NCI-H1436 (cell line): ENCODE measurements at regions not wholly inside any gene's neighbourhood (a gene's known extent, or its start where the extent isn't known, plus 50 kb on each side); places are given as distances from the start of the nearest gene placed in this dataset.
"Not testable (repeated sequence)": the region's sequence is repeated elsewhere in the genome, so short reads cannot be mapped to it uniquely, and the experiment has no call there.

Experiments used
- DNase-seq: peaks from one replicate; lab custom pipeline; 2025; lab: John Stamatoyannopoulos, UW

DNA sequence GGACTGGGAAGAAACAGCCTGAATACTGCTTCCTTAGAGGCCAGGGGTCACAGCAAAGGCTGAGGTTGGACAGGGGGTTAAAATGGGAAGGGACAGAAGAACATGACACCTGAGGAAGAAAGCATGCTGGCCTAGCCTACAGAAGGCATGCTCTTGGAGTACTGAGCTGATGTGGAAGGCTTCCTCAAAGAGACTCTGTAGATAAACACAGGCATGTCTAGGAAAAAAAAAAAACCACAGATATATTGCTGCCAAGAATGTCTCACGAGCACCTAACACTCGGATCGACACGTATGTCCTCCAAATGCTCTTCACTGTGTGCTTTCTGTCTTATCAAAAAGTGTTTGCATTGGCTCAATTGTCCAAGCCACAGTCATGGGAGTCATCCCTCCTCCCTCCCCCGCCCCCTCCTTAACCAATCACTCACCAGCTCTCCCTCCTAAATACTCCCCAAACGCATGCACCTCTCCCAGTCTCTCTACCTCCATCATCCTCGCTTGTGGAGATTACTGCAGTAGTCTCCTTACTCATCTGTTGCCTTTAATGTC, 101.1 kb upstream of the LRFN2 start:
- DNase-seq = no peak

GRCh38 chr6:40685862-40686261, 98.7 kb upstream of the LRFN2 start:
- no peak for DNase-seq

- DNase-seq = no peak
Observed at GRCh38 chr6:40681622-40682021, 94.5 kb upstream of the LRFN2 start.

GRCh38 chr6:40678941-40679340, 91.8 kb upstream of the LRFN2 start:
- DNase-seq = no peak

GRCh38 chr6:40674170-40674569, 87.0 kb upstream of the LRFN2 start:
- DNase-seq = no peak

DNA sequence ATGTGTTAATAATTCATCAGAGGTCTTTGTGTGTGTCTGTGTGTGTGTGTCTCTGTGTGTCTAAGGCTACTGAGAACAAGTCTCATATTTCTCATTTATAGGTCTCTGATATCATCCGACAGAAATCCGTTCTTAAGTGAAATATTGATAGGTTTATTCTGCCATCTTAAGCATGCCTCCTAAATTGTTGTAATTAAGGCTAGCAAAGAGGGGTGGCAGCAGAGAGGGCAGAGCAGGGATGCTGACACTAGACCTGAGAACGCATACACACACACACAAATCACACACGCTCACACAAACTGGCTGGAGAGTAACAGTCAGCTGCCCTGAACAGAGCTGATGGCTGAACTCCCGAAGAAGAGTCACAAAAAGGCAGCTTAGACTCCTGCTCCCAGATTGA, 84.9 kb upstream of the LRFN2 start:
- no peak for DNase-seq

- DNase-seq = no peak
Observed at GRCh38 chr6:40671694-40672050, 84.5 kb upstream of the LRFN2 start.

DNA sequence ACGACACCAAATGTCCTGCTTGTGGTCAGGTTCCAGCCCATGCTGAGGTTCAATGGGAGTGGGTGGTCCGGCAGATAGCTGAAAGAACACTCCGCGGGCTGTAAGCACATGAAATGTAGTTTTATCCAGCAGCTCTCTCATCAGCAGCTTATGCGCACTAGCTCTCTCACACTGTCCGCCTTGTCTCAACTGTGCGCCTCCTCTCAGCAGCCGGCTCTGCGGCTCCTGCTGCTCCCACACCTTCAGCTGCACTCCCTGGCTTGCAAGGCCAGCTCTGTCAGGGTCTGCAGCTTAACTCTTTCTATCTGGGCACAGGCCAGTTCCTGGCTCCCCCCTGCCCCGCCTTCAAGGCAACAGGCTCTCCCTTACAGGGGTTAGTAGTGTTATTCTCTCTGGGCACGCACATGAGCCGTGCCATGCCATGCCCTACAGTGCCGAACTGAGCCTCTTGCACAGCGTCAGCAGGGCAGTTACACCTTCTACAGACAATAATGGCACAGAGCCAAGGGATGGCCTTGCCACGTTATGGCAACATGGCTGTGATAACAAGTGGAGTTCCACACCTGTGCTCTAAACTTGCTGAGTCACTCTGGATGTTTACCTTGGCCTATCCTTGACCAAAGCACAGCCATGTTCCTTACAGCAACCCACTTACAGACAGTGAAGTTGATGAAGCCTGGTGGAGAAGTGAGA, 84.0 kb upstream of the LRFN2 start:
- no peak for DNase-seq

DNA sequence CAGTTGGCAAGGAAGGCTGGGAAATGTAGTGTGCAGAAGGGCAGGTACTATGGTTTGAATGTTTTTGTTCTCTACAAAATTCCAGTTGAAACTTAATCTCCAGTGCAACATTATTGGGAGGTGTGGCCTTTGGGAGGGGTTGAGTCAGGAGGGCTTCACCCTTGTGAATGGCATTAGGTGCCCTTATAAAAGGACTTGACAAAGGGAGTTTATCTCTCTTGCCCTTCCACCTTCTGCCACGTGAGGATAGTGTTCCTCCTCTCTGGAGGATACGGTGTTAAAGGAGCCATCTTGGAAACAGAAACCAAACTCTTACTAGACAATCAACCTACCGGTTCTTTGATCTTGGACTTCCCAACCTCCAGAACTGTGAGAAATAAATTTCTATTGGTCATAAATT, 82.2 kb upstream of the LRFN2 start:
- DNase-seq = no peak

DNA sequence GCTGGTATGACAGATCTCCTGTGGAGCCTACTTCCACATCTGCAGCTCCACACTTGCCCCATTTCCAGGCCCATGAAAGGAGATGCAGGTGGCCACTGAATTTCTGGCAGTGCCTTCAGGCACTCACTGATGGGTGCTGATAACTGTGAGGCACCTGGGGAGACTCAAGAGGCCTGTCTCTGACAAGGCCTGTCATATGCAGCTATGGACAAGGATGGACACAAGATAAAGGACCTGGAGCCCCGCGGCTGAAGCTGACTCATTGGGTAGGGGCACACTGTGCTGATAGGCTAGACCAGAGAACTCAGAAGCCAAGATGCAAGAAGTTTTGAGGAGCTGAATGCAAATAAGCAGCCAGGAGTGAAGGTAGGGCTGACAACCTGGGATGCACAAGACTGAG, 81.0 kb upstream of the LRFN2 start:
- DNase-seq = no peak

- no peak for DNase-seq
Observed at GRCh38 chr6:40666530-40666929, 79.4 kb upstream of the LRFN2 start.

DNA sequence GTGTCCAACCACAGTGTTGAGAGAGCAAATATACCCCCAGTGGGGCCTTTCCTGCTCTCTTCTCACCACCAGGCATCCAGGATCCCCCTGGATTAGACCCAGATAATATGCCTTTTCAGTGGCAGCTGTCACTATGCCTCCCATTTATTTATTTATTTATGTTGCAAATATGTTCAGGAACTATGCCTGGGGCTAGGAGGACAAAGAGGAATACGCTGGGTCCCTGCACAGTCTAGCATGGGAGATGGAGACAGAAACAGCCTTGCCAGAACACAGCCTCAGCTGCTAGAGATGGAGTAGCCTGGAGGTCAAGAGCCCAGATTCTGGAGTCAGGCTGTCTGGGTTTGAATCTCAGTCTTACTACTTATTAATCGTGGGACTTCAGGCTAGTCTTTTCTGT, 74.6 kb upstream of the LRFN2 start:
- DNase-seq = no peak

- DNase-seq = not testable (repeated sequence)
Observed at GRCh38 chr6:40656772-40657171, 69.6 kb upstream of the LRFN2 start.

DNA sequence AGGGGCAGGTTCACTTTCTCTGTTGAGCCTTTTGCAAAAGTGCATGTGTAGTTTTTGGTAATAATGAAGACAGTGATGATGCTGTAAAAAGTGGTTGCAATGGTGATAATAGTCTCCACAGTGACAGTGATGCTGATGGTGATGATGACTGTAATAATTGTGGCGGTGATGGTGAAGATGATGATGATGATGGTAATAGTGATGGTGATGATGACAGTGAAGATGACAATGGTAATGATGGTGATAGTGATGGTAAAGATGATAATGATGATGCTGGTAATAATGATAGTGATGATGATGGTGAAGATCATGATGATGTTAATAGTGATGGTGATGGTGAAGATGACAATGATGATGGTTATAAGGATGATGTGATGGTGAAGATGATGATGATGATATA, 67.7 kb upstream of the LRFN2 start:
- DNase-seq = no peak

DNA sequence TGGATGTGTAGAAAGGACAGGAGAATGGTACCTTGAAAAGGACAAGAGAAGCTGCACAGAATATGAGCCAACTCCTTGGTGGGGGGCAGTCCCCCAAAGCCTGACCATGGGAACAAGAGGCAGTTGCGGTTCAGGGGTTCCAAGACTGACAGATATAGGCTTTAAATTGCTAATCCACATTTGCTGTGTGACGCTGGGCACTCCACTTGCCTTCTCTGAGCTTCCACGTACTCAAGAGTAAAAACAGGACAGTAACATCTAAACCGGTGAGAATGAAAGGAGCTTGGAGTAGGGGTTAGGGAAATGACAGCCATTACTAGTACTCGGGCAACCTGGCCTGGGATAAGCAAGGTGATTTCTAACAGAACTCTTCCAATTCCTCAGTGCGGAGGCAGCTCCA, 57.9 kb upstream of the LRFN2 start:
- no peak for DNase-seq

DNA sequence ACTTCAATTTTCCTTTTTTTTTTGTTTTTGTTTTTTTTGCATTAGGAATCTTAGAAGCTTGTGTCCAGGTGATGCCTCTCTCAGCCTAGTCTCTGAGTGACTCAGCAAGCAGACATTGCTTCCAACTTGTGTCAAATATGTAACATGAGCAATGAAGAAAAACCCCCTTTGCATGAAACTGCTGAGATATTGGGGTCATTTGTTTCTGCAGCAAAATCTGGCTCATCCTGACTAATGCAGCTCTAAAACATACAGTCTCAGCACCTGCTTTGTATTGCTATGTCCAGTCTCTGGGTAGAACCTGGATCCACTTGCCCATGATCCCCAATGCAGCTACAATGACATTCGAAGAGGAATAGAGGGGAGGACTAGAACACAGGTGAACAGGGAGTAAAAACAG, 55.7 kb upstream of the LRFN2 start:
- DNase-seq = no peak

DNA sequence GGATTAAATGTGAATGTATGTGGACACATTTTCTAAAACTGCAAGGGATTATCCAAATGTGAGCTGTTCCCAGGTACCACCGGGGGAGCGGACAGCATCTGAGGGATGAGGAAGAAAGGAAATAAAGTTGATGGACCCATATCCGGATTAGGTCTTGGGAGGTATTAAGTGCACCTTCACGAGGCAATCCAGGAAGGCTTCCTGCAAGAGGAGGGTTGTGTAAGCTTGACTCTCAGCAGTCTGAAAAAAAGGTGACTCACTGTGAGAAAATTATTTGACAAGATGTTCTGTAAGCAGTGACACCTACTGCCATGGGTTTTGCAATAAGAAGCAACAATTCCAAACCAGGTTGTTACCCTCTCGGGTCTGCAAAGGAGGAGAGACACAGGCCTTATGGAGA, 55.0 kb upstream of the LRFN2 start:
- no peak for DNase-seq

GRCh38 chr6:40640599-40641227, 53.5 kb upstream of the LRFN2 start:
- no peak for DNase-seq
